Uterus (tissue), 2 donors: ENCODE measurements at regions not wholly inside any gene's neighbourhood (a gene's known extent, or its start where the extent isn't known, plus 50 kb on each side); places are given as distances from the start of the nearest gene placed in this dataset.

Experiments
- CTCF ChIP-seq, 4 experiments: fragments of 200-600 bp in 2 of 4; fragments of 450-650 bp in 2 of 4; sonication (generic) in 2 of 4; IDR thresholded peaks; one replicate each; pipeline ENCODE4 v1.5.1; 2016 to 2019; ENCODE audit warnings: antibody characterized with exemption in 4 of 4, mild to moderate bottlenecking in 2 of 4, moderate library complexity in 1 of 4
- POLR2A ChIP-seq, 2 donors: fragments of 450-650 bp; IDR thresholded peaks; one replicate each; pipeline ENCODE4 v1.6.1; 2016; ENCODE audit warnings: antibody characterized with exemption in 2 of 2, mild to moderate bottlenecking in 1 of 2, moderate library complexity in 1 of 2

GRCh38 chr4:142909908-142910307, 63.8 kb upstream of the INPP4B start:
- no peak for TF ChIP-seq CTCF (IDR thresholded peaks at IDR 0.05)
- TF ChIP-seq POLR2A (IDR thresholded peaks at IDR 0.05), result no peak
